ENCODE measurements at regions not wholly inside any gene's neighbourhood (a gene's known extent, or its start where the extent isn't known, plus 50 kb on each side); places are given as distances from the start of the nearest gene placed in this dataset.

- no peak for DNase-seq (ENCODE audit: low read depth)
- no peak for TF ChIP-seq CTCF (IDR thresholded peaks at IDR 0.05; ENCODE audit: insufficient read depth, low read depth, low read length, missing control alignments)
- no peak overlapping the region for H3K4me3 ChIP-seq (ENCODE audit: low read depth, low read length)
Measured at GRCh38 chr1:5435414-5435813, 556.8 kb downstream of the NPHP4 start.

GRCh38 chr1:5432436-5432835 is 559.8 kb downstream of the NPHP4 start:
- no peak for DNase-seq (ENCODE audit: low read depth)
- no peak for TF ChIP-seq CTCF (IDR thresholded peaks at IDR 0.05; ENCODE audit: insufficient read depth, low read depth, low read length, missing control alignments)
- H3K4me3 ChIP-seq (ENCODE audit: low read depth, low read length): no peak overlapping the region

- no peak for TF ChIP-seq CTCF (IDR thresholded peaks at IDR 0.05; ENCODE audit: insufficient read depth, low read depth, low read length, missing control alignments)
- no peak overlapping the region for H3K4me3 ChIP-seq (ENCODE audit: low read depth, low read length)
- DNase-seq (ENCODE audit: low read depth): no peak
Measured at GRCh38 chr1:5430911-5431697, 561.1 kb downstream of the NPHP4 start.

- TF ChIP-seq CTCF (IDR thresholded peaks at IDR 0.05; ENCODE audit: insufficient read depth, low read depth, low read length, missing control alignments): no peak
- no peak overlapping the region for H3K4me3 ChIP-seq (ENCODE audit: low read depth, low read length)
- no peak for DNase-seq (ENCODE audit: low read depth)
Measured at GRCh38 chr1:5430136-5430535, 562.1 kb downstream of the NPHP4 start.

GRCh38 chr1:5428351-5428750 is 563.9 kb downstream of the NPHP4 start:
- H3K4me3 ChIP-seq (ENCODE audit: low read depth, low read length): no peak overlapping the region
- TF ChIP-seq CTCF (IDR thresholded peaks at IDR 0.05; ENCODE audit: insufficient read depth, low read depth, low read length, missing control alignments): no peak
- DNase-seq (ENCODE audit: low read depth): no peak

GRCh38 chr1:5427026-5427613 is 565.1 kb downstream of the NPHP4 start:
- no peak overlapping the region for H3K4me3 ChIP-seq (ENCODE audit: low read depth, low read length)
- no peak for DNase-seq (ENCODE audit: low read depth)
- TF ChIP-seq CTCF (IDR thresholded peaks at IDR 0.05; ENCODE audit: insufficient read depth, low read depth, low read length, missing control alignments): no peak

All from GM12865 (cell line).